ENCODE measurements at regions not wholly inside any gene's neighbourhood (a gene's known extent, or its start where the extent isn't known, plus 50 kb on each side); places are given as distances from the start of the nearest gene placed in this dataset.

DNA sequence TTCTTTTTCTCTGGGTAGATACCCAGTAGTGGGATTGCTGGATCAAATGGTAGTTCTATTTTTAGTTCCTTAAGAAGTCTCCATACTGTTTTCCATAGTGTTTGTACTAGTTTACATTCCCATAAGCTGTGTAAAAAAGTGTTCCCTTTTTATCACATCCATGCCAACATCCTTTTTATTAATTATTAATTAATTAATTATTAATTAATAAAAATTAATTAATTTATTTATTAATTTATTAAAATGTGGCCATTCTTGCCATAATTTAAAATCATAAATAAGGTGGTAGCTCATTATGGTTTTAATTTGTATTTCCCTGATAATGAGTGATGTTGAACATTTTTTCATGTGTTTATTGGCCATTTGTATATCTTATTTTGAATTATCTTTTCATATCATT is 173.9 kb upstream of the FOXN2 start:
- H3K9me2 ChIP-seq (ENCODE audit: insufficient read depth), result no peaks in the 10 kb centered on the region
- no peak overlapping the region for H3K9ac ChIP-seq (ENCODE audit: low read length)
- no peaks in the 10 kb centered on the region for H4K20me1 ChIP-seq (ENCODE audit: insufficient read depth)
- ChIA-PET POLR2A (no interaction called here), CTCF (no interaction called here), RAD21 (ENCODE audit: low non-redundant PET in 1 of 2, low total read pairs in 2 of 2, uncharacterized antibody in 2 of 2, unreplicated experiment in 2 of 2) (no interaction called here)
- intact Hi-C loops (cut with micrococcal nuclease), result no loop called here
- no peak overlapping the region for H2AFZ ChIP-seq (ENCODE audit: low read depth, low read length, poor library complexity, severe bottlenecking)
- H3K9me3 ChIP-seq (ENCODE audit: control insufficient read depth in 1 of 2, insufficient read depth in 1 of 2, low read depth in 1 of 2, low read length in 2 of 2), result no peaks in the 10 kb centered on the region
- no peak for DNase-seq (ENCODE audit: low read depth, low spot score)
- no peaks in the 10 kb centered on the region for H3K27me3 ChIP-seq (ENCODE audit: insufficient read depth, low read length)
- no peak overlapping the region for H3K4me3 ChIP-seq (replicated peaks in 1 of 2; ENCODE audit: low read depth in 1 of 2, low read length in 2 of 2)
- no peaks in the 10 kb centered on the region for H3K79me2 ChIP-seq (ENCODE audit: insufficient read depth, low read length)
- ATAC-seq, result no peak
- no peak overlapping the region for H3K27ac ChIP-seq (ENCODE audit: low read depth, low read length)
- H3K4me2 ChIP-seq (ENCODE audit: low read length), result no peak overlapping the region
- no peaks in the 10 kb centered on the region for H3K4me1 ChIP-seq (ENCODE audit: control insufficient read depth in 1 of 2, insufficient read depth in 2 of 2, low read length in 2 of 2)
- no peak for TF ChIP-seq CEBPB (IDR thresholded peaks at IDR 0.05; ENCODE audit: low read depth)
- no peak for TF ChIP-seq SIN3A (IDR thresholded peaks at IDR 0.05; ENCODE audit: low read depth)
- no peak for TF ChIP-seq SP1 (IDR thresholded peaks at IDR 0.05; ENCODE audit: low read depth)
- no peaks in the 10 kb centered on the region for H3K36me3 ChIP-seq (ENCODE audit: control insufficient read depth in 1 of 2, insufficient read depth in 2 of 2, low read length in 2 of 2)
- no TSS peak for BruUV-seq (replicated peaks)

- ATAC-seq (no peak), DNase-seq (ENCODE audit: low read depth, low spot score) (no peak)
- no peaks in the 10 kb centered on the region for H3K9me3 ChIP-seq (ENCODE audit: control insufficient read depth in 1 of 2, insufficient read depth in 1 of 2, low read depth in 1 of 2, low read length in 2 of 2)
- H3K27ac ChIP-seq (ENCODE audit: low read depth, low read length), result no peak overlapping the region
- TF ChIP-seq CEBPB (IDR thresholded peaks at IDR 0.05; ENCODE audit: low read depth) (no peak), POLR2A (IDR thresholded peaks at IDR 0.05; ENCODE audit: borderline replicate concordance, extremely low read depth, insufficient read depth, insufficient read length) (no peak), REST (IDR thresholded peaks at IDR 0.05; ENCODE audit: low read depth) (no peak), CBX3 (IDR thresholded peaks at IDR 0.05; ENCODE audit: low read depth) (no peak), CTCF (IDR thresholded peaks at IDR 0.05 in 2 of 3, conservative IDR thresholded peaks at IDR 0.05 in 1 of 3; ENCODE audit: borderline replicate concordance in 1 of 3, insufficient read depth in 1 of 3, low read depth in 2 of 3, low read length in 2 of 3) (no peak), ZFX (IDR thresholded peaks at IDR 0.05) (no peak), SIN3A (IDR thresholded peaks at IDR 0.05; ENCODE audit: low read depth) (no peak), EGR1 (IDR thresholded peaks at IDR 0.05; ENCODE audit: low read depth) (no peak), YY1 (IDR thresholded peaks at IDR 0.05; ENCODE audit: extremely low read depth, insufficient replicate concordance, low read depth, low read length) (no peak), EZH2phosphoT487 (IDR thresholded peaks at IDR 0.05; ENCODE audit: borderline replicate concordance) (no peak), SP1 (IDR thresholded peaks at IDR 0.05; ENCODE audit: low read depth) (no peak), SRF (IDR thresholded peaks at IDR 0.05; ENCODE audit: low read depth) (no peak), FOSL1 (IDR thresholded peaks at IDR 0.05; ENCODE audit: low read depth) (no peak), JUND (IDR thresholded peaks at IDR 0.05) (no peak), ELF1 (IDR thresholded peaks at IDR 0.05; ENCODE audit: borderline replicate concordance, low read depth) (no peak), POLR2AphosphoS5 (IDR thresholded peaks at IDR 0.05; ENCODE audit: low read depth, low read length) (no peak), TCF7L2 (IDR thresholded peaks at IDR 0.05; ENCODE audit: borderline replicate concordance, extremely low read depth, insufficient read depth, insufficient read length) (no peak)
- TF ChIP-seq, protein P1, sequence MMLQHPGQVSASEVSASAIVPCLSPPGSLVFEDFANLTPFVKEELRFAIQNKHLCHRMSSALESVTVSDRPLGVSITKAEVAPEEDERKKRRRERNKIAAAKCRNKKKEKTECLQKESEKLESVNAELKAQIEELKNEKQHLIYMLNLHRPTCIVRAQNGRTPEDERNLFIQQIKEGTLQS (IDR thresholded peaks at IDR 0.05), result no peak
- no TSS peak for BruUV-seq (replicated peaks)
- POLR2A ChIA-PET, result no interaction called here
- CTCF ChIA-PET, result no interaction called here
- H3K27me3 ChIP-seq (ENCODE audit: insufficient read depth, low read length), result no peaks in the 10 kb centered on the region
- no peak overlapping the region for H3K4me3 ChIP-seq (replicated peaks in 1 of 2; ENCODE audit: low read depth in 1 of 2, low read length in 2 of 2)
- no peaks in the 10 kb centered on the region for H4K20me1 ChIP-seq (ENCODE audit: insufficient read depth)
- no peaks in the 10 kb centered on the region for H3K4me1 ChIP-seq (ENCODE audit: control insufficient read depth in 1 of 2, insufficient read depth in 2 of 2, low read length in 2 of 2)
- no peak overlapping the region for H3K4me2 ChIP-seq (ENCODE audit: low read length)
- no peaks in the 10 kb centered on the region for H3K36me3 ChIP-seq (ENCODE audit: control insufficient read depth in 1 of 2, insufficient read depth in 2 of 2, low read length in 2 of 2)
- RAD21 ChIA-PET (ENCODE audit: low non-redundant PET in 1 of 2, low total read pairs in 2 of 2, uncharacterized antibody in 2 of 2, unreplicated experiment in 2 of 2), result no interaction called here
- no peak overlapping the region for H2AFZ ChIP-seq (ENCODE audit: low read depth, low read length, poor library complexity, severe bottlenecking)
- intact Hi-C loops (cut with micrococcal nuclease), result no loop called here
- H3K9ac ChIP-seq (ENCODE audit: low read length), result no peak overlapping the region
- no peaks in the 10 kb centered on the region for H3K9me2 ChIP-seq (ENCODE audit: insufficient read depth)
- H3K79me2 ChIP-seq (ENCODE audit: insufficient read depth, low read length), result no peaks in the 10 kb centered on the region
These were observed 169.7 kb upstream of the FOXN2 start for GRCh38 chr2:48144777-48145176.
